Tibial artery (tissue), 4 donors: ENCODE measurements at regions not wholly inside any gene's neighbourhood (a gene's known extent, or its start where the extent isn't known, plus 50 kb on each side); places are given as distances from the start of the nearest gene placed in this dataset.

ENCODE experiments used
- DNase-seq, 2 donors: peaks; one replicate each; pipeline ENCODE4 v3.0.0-alpha.2; 2019
- H3K27ac ChIP-seq, 2 donors: fragments of 200-600 bp; sonication (generic) in 1 of 2; 1 replicate in 1 of 2; 2 replicates in 1 of 2; pipeline ENCODE4 v1.5.1; 2018 to 2019; ENCODE audit warnings: mild to moderate bottlenecking in 1 of 2
- H3K27me3 ChIP-seq, 2 donors: fragments of 200-600 bp; sonication (generic) in 1 of 2; one replicate each; pipeline versions ENCODE4 v1.5.1 to v1.6.0; 2016 to 2019
- H3K36me3 ChIP-seq, 3 donors: fragments of 200-600 bp; sonication (generic) in 2 of 3; one replicate each; pipeline ENCODE4 v1.5.1; 2016 to 2019; ENCODE audit warnings: mild to moderate bottlenecking in 2 of 3
- H3K4me1 ChIP-seq, 4 donors: fragments of 200-600 bp; sonication (generic) in 2 of 4; 1 replicate in 3 of 4; 2 replicates in 1 of 4; pipeline ENCODE4 v1.5.1; 2016 to 2019
- H3K4me3 ChIP-seq, 2 donors: fragments of 200-600 bp; sonication (generic) in 1 of 2; 1 replicate in 1 of 2; 2 replicates in 1 of 2; pipeline ENCODE4 v1.5.1; 2018 to 2019; ENCODE audit warnings: mild to moderate bottlenecking in 2 of 2
- H3K9me3 ChIP-seq, 3 donors: fragments of 200-600 bp; sonication (generic) in 1 of 3; one replicate each; pipeline ENCODE4 v1.5.1; 2016 to 2019
- CTCF ChIP-seq, 2 experiments: fragments of 200-600 bp in 1 of 2; fragments of 450-650 bp in 1 of 2; IDR thresholded peaks; one replicate each; pipeline ENCODE4 v1.5.1; 2017 to 2019; ENCODE audit warnings: antibody characterized with exemption in 2 of 2, mild to moderate bottlenecking in 1 of 2, moderate library complexity in 1 of 2
- intact Hi-C: fragments of 100-400 bp; cut with DNase I; formaldehyde crosslinking; loops from one replicate; pipeline ENCODE4 v1.15.0; 2023; ENCODE audit warnings: low total_unique reads

GRCh38 chr6:44761046-44761445 lies 373.5 kb downstream of the CDC5L start:
- Histone ChIP-seq H3K27ac (no peak overlapping the region), H3K4me1 (no peaks in the 10 kb centered on the region), H3K4me3 (no peak overlapping the region), H3K27me3 (no peaks in the 10 kb centered on the region), H3K36me3 (peaks cover 0 to 5% (median 0%) of the 10 kb centered on the region in 3 donors), H3K9me3 (peaks cover 0 to 25% (median 17%) of the 10 kb centered on the region in 3 donors)
- no peak for DNase-seq
- intact Hi-C loops = no loop called here
- no peak for TF ChIP-seq CTCF (IDR thresholded peaks at IDR 0.05)

- intact Hi-C loops = no loop called here
- no peak overlapping the region for H3K4me3 ChIP-seq
Observed at GRCh38 chr6:44762496-44762895, 375.0 kb downstream of the CDC5L start.

GRCh38 chr6:44771647-44772415 lies 384.3 kb downstream of the CDC5L start:
- H3K4me3 ChIP-seq = no peak overlapping the region
- H3K36me3 ChIP-seq = no peaks in the 10 kb centered on the region
- H3K27ac ChIP-seq = no peak overlapping the region
- no peaks in the 10 kb centered on the region for H3K27me3 ChIP-seq
- no peaks in the 10 kb centered on the region for H3K9me3 ChIP-seq
- no peak for TF ChIP-seq CTCF (IDR thresholded peaks at IDR 0.05)
- peak in 1 of 2 donors; percentile 45 for DNase-seq
- no peaks in the 10 kb centered on the region for H3K4me1 ChIP-seq
- intact Hi-C loops = no loop called here

More at GRCh38 chr6:44762496-44762895, 375.0 kb downstream of the CDC5L start:
- no peaks in the 10 kb centered on the region for H3K4me1 ChIP-seq
- peaks cover 0 to 25% (median 17%) of the 10 kb centered on the region in 3 donors for H3K9me3 ChIP-seq
- H3K36me3 ChIP-seq = peaks cover 0 to 5% (median 0%) of the 10 kb centered on the region in 3 donors
- H3K27me3 ChIP-seq = no peaks in the 10 kb centered on the region
- TF ChIP-seq CTCF (IDR thresholded peaks at IDR 0.05) = no peak
- DNase-seq = no peak
- H3K27ac ChIP-seq = no peak overlapping the region

GRCh38 chr6:44772838-44773237 lies 385.3 kb downstream of the CDC5L start:
- Histone ChIP-seq H3K4me1 (no peaks in the 10 kb centered on the region), H3K27ac (no peak overlapping the region), H3K4me3 (no peak overlapping the region), H3K27me3 (no peaks in the 10 kb centered on the region), H3K9me3 (no peaks in the 10 kb centered on the region), H3K36me3 (no peaks in the 10 kb centered on the region)
- no peak for TF ChIP-seq CTCF (IDR thresholded peaks at IDR 0.05)
- intact Hi-C loops = no loop called here
- DNase-seq = no peak

- Histone ChIP-seq H3K4me3 (no peak overlapping the region), H3K27me3 (no peaks in the 10 kb centered on the region), H3K27ac (no peak overlapping the region), H3K9me3 (no peaks in the 10 kb centered on the region), H3K4me1 (no peaks in the 10 kb centered on the region), H3K36me3 (no peaks in the 10 kb centered on the region)
- intact Hi-C loops = no loop called here
- TF ChIP-seq CTCF (IDR thresholded peaks at IDR 0.05) = no peak
- DNase-seq = no peak
Observed at GRCh38 chr6:44775121-44775520, 387.6 kb downstream of the CDC5L start.
